GM23338 (cell line): ENCODE measurements at regions not wholly inside any gene's neighbourhood (a gene's known extent, or its start where the extent isn't known, plus 50 kb on each side); places are given as distances from the start of the nearest gene placed in this dataset.

Experiments
- ATAC-seq: fragments of 200-7000 bp; cut with Tn5 transposase; 3 replicates; pipeline ENCODE4 v1.9.1; 2020
- DNase-seq: peaks from one replicate; pipeline ENCODE4 v3.0.0-alpha.2; 2015; ENCODE audit warnings: low spot score
- H2AFZ ChIP-seq: fragments of 200-600 bp; sonication (generic); 2 replicates; pipeline ENCODE4 v1.8.0; 2016; ENCODE audit warnings: antibody characterized with exemption, mild to moderate bottlenecking, moderate library complexity
- H3F3A ChIP-seq: fragments of 200-600 bp; sonication (generic); replicated peaks from 2 replicates; pipeline ENCODE4 v1.8.0; 2017; ENCODE audit warnings: antibody characterized with exemption, mixed run types, low read depth
- H3K27ac ChIP-seq: fragments of 200-600 bp; sonication (generic); 2 replicates; pipeline ENCODE4 v1.6.1; 2016; ENCODE audit warnings: low read depth
- H3K27me3 ChIP-seq: fragments of 200-600 bp; sonication (generic); 2 replicates; pipeline ENCODE4 v1.8.0; 2016; ENCODE audit warnings: mild to moderate bottlenecking, mixed run types, moderate library complexity; ENCODE audit not compliant: insufficient read depth
- H3K36me3 ChIP-seq: fragments of 200-600 bp; sonication (generic); 2 replicates; pipeline ENCODE4 v1.8.0; 2016; ENCODE audit warnings: mild to moderate bottlenecking; ENCODE audit not compliant: insufficient read depth
- H3K4me1 ChIP-seq: fragments of 200-600 bp; sonication (generic); 2 replicates; pipeline ENCODE4 v1.8.0; 2016; ENCODE audit warnings: mild to moderate bottlenecking, moderate library complexity; ENCODE audit not compliant: insufficient read depth
- H3K4me2 ChIP-seq: fragments of 200-600 bp; sonication (generic); 2 replicates; pipeline ENCODE4 v1.7.1; 2017; ENCODE audit warnings: mixed run types
- H3K4me3 ChIP-seq: fragments of 200-600 bp; sonication (generic); 2 replicates; pipeline ENCODE4 v1.6.1; 2016; ENCODE audit warnings: mixed run types
- H3K79me2 ChIP-seq: fragments of 200-600 bp; sonication (generic); replicated peaks from 2 replicates; pipeline ENCODE4 v1.8.0; 2017; ENCODE audit warnings: mild to moderate bottlenecking; ENCODE audit not compliant: insufficient read depth
- H3K9me2 ChIP-seq: fragments of 200-600 bp; sonication (generic); 2 replicates; pipeline ENCODE4 v1.8.0; 2017; ENCODE audit not compliant: insufficient read depth
- H4K20me1 ChIP-seq: fragments of 200-600 bp; sonication (generic); replicated peaks from 2 replicates; pipeline ENCODE4 v1.8.0; 2017; ENCODE audit warnings: mild to moderate bottlenecking; ENCODE audit not compliant: insufficient read depth
- H3K27ac Mint-ChIP-seq: 2 replicates; pipeline ENCODE4 v1.8.0; 2020; ENCODE audit warnings: inconsistent platforms, mild to moderate bottlenecking, moderate library complexity, mixed read lengths
- H3K27me3 Mint-ChIP-seq: 3 replicates; pipeline ENCODE4 v1.8.0; 2022; ENCODE audit warnings: low read depth, mild to moderate bottlenecking, moderate library complexity, mixed read lengths, inconsistent platforms; ENCODE audit not compliant: insufficient read depth, poor library complexity
- H3K36me3 Mint-ChIP-seq: 3 replicates; pipeline ENCODE4 v1.8.0; 2021; ENCODE audit warnings: low read depth, mild to moderate bottlenecking, inconsistent platforms, moderate library complexity, mixed read lengths
- H3K4me1 Mint-ChIP-seq: 3 replicates; pipeline ENCODE4 v1.8.0; 2020; ENCODE audit warnings: mild to moderate bottlenecking, inconsistent platforms, mixed read lengths
- H3K4me3 Mint-ChIP-seq: 3 replicates; pipeline ENCODE4 v1.8.0; 2021; ENCODE audit warnings: moderate library complexity, mild to moderate bottlenecking, inconsistent platforms, mixed read lengths
- H3K9me3 Mint-ChIP-seq: 3 replicates; pipeline ENCODE4 v1.8.0; 2020; ENCODE audit warnings: moderate library complexity, mild to moderate bottlenecking, inconsistent platforms, mixed read lengths
- CREB1 ChIP-seq: fragments of 250-450 bp; sonication (Bioruptor Pico); IDR thresholded peaks from 2 replicates; pipeline ENCODE4 v1.5.0; 2020; ENCODE audit warnings: low read depth, mild to moderate bottlenecking, moderate library complexity
- CTCF ChIP-seq, 2 experiments: fragments of 200-600 bp in 1 of 2; sonication (generic) in 1 of 2; conservative IDR thresholded peaks; 2 replicates each; pipeline versions ENCODE4 v1.5.1 to v1.6.1; 2016 to 2017; ENCODE audit warnings: antibody characterized with exemption in 2 of 2, low read depth in 2 of 2, mild to moderate bottlenecking in 2 of 2, moderate library complexity in 1 of 2
- ETS1 ChIP-seq: IDR thresholded peaks from 2 replicates; pipeline ENCODE4 v1.6.1; 2016; ENCODE audit warnings: antibody characterized with exemption
- EZH2phosphoT487 ChIP-seq: fragments of 200-600 bp; sonication (generic); IDR thresholded peaks from one replicate; pipeline ENCODE4 v1.8.1; 2018; ENCODE audit warnings: antibody characterized with exemption; ENCODE audit not compliant: unreplicated experiment
- POLR2AphosphoS5 ChIP-seq: IDR thresholded peaks from 2 replicates; pipeline ENCODE4 v1.6.1; 2016; ENCODE audit warnings: antibody characterized with exemption, low read depth
- REST ChIP-seq: IDR thresholded peaks from one replicate; pipeline ENCODE4 v1.6.1; 2018; ENCODE audit warnings: antibody characterized with exemption; ENCODE audit not compliant: unreplicated experiment
- STAT1 ChIP-seq: IDR thresholded peaks from one replicate; pipeline ENCODE4 v1.6.1; 2016; ENCODE audit warnings: antibody characterized with exemption; ENCODE audit not compliant: unreplicated experiment
- ZNF114 ChIP-seq: fragments of 250-450 bp; sonication (Bioruptor Pico); IDR thresholded peaks from 2 replicates; pipeline ENCODE4 v1.5.0; 2020; ENCODE audit warnings: mild to moderate bottlenecking, moderate library complexity
- ZNF331 ChIP-seq: fragments of 250-450 bp; sonication (Bioruptor Pico); IDR thresholded peaks from 2 replicates; pipeline ENCODE4 v1.5.0; 2020; ENCODE audit warnings: low read depth, mild to moderate bottlenecking, moderate library complexity
- ZNF462 ChIP-seq: fragments of 250-450 bp; sonication (Bioruptor Pico); IDR thresholded peaks from 2 replicates; pipeline ENCODE4 v1.5.0; 2020; ENCODE audit warnings: mild to moderate bottlenecking, moderate library complexity

- H3K4me3 ChIP-seq: no peak overlapping the region
- Mint-ChIP-seq H3K4me1 (peaks cover 3% of the 10 kb centered on the region), H3K27ac (no peak overlapping the region), H3K27me3 (no peaks in the 10 kb centered on the region), H3K36me3 (no peaks in the 10 kb centered on the region), H3K4me3 (no peak overlapping the region), H3K9me3 (no peaks in the 10 kb centered on the region)
- no peak for ATAC-seq
- no peak for DNase-seq
- H3K4me2 ChIP-seq: no peak overlapping the region
- no peaks in the 10 kb centered on the region for H3K36me3 ChIP-seq
- no peaks in the 10 kb centered on the region for H3K79me2 ChIP-seq
- no peaks in the 10 kb centered on the region for H3F3A ChIP-seq
- no peaks in the 10 kb centered on the region for H3K27me3 ChIP-seq
- H2AFZ ChIP-seq: no peak overlapping the region
- no peak overlapping the region for H3K27ac ChIP-seq
- H3K4me1 ChIP-seq: 0 out of 2 replicates have a peak, but pooled peaks cover 4% of the 10 kb centered on the region
- H3K9me2 ChIP-seq: no peaks in the 10 kb centered on the region
- no peaks in the 10 kb centered on the region for H4K20me1 ChIP-seq
- TF ChIP-seq REST: no peak
- no peak for TF ChIP-seq STAT1
- TF ChIP-seq ZNF462: no peak
- no peak for TF ChIP-seq ETS1
- TF ChIP-seq POLR2AphosphoS5: no peak
- no peak for TF ChIP-seq ZNF114
- TF ChIP-seq ZNF331 (CRISPR knock-in tag): no peak
- no peak for TF ChIP-seq EZH2phosphoT487
- no peak for TF ChIP-seq CREB1 (CRISPR knock-in tag)
- TF ChIP-seq CTCF (conservative IDR thresholded peaks at IDR 0.05; ENCODE audit: low read depth in 2 of 2): no peak
These were observed 81.0 kb upstream of the CD55 start for GRCh38 chr1:207240325-207241101.
